GM18519 (cell line): ENCODE measurements at regions not wholly inside any gene's neighbourhood (a gene's known extent, or its start where the extent isn't known, plus 50 kb on each side); places are given as distances from the start of the nearest gene placed in this dataset.

Experiments used
- ATAC-seq: cut with Tn5 transposase; IDR thresholded peaks from one replicate; pipeline ENCODE4 v1.9.1; 2021; ENCODE audit warnings: mild to moderate bottlenecking, moderate library complexity; ENCODE audit not compliant: unreplicated experiment, low FRiP score

DNA sequence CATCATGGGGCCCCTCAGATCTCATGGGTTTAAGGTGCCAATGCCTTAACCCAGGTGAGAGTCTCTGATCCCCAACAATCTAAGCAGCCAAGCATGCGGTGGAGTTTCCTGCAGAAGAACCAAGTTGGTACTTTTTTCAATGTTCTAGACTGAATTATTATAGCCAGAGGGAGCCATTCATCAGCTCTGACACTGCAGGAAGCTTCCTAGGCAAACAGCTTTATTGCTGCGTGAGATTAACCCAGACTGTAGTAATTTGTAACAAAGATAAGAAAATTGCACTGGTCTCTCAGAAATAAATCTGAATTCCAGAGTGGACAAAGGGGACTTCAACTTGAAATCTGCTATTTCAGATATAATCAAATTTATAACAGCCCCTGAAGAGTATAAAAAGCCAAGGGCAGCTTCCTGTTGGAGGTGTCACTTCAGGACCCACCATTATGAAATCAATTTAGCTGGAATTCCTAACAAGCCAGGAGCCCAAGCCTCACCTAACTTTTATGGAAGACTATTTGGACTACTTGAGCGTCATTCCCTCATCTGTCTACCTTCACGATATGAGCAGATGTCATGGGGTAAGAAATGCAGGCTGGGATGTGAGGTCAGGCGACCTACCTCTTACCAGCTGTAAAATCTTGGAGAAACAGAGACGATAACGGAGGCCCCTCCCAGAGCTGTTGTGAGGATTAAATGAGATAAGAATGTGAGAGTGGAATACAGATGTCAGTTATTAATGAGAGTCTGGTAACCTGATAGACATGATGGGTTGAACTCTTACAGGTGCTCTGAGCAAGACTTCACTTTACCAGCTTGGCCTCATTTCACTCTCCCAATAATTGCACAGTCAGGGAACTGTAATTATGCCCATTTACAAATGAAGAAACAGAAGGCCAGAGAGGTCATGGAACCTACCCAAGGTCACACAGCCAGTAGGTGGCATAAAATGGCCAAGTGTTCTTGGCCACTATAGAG is 135.1 kb downstream of the RRAGC start:
- ATAC-seq: no peak

DNA sequence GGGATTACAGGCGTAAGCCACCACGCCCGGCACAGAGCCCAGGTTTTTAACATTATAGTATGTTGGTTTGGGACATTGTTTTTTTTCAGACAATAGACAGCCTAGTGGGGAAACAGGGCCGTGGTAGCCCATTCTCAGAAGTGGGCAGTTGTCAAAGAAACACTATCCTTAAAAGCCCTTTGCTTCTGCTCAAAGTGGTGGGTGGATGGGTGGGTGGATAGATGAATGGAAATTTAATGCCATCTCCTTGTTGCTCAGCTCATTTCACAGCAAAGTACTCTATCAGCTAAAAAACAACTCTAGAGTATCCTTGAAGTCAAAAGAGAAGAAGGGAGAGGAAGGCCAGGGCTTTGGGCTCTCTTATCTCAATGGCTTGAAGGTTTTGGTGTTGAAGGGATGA is 137.8 kb downstream of the RRAGC start:
- no peak for ATAC-seq

DNA sequence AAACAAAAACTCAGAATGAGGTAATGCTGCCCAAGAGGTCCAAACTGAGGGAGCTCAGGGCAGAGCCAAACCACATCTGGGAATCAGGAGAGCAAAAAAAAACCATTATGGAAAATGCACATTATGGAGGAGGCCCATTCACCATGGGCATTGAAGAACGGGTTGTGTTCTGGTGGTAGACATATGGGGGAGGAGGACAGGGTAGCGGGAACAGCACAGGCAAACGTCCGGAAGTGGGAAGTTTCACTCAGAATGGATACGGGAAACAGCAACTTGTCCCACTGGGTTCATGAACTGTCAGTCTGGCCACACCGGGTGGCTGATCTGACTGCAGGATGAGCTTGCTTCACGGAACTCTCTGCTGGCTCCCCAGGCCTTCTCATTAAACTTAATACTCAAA is 139.7 kb downstream of the RRAGC start:
- no peak for ATAC-seq

DNA sequence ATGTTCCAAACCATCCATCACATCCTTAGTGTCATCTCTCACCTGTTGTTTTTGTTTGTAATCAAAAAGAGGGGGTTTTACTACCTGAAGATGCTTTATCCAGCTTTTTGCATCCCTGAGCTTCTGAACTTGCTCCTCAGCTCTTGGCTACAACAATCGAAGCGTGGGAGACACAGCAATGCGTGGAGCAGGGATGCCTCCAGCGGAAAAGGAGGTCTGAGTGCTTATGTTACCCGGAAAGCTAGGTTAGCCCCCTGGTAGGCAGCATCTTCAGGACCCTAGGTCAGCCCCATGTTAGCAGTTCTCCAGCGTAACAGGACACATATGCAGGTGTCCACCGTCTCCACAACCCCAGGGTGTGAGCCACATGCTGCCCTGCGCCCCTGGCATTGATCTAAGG is 141.5 kb downstream of the RRAGC start:
- no peak for ATAC-seq

DNA sequence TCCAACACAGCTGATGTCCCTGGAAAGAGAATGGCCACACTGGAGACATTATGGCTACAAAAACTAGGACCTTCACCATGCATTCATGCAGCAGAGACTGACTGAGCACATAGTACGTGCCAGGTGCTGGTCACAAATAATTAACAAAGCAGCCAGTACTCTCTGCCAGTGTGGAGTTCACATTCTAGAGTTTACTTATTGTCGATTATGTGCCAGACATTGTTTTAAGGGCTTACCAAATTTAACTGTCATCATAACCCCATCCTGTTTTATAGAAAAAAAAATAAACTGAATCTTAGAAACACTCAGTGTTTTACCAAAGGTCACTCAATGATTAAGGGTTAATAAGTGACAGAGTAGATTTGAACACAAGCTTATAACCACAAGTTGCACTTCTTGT is 143.3 kb downstream of the RRAGC start:
- ATAC-seq: no peak

DNA sequence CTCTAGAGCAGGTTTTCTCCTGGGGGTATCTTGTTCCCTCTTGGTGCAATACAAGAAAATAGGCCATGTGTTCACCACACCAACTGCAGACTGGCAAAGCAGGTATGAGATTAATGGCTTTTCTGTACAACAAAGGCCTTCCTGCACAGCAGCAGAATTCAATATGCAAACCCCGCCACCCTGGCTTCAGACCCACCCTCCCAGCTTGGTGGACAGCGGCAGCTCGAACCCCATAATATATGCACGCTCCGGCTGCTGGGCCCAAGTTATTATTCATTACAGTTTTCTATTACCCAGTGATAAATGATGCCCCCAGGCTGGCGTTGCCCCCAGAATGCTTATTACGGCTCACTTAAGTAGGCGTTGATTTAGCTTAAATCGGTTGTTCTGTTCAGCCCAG is 144.2 kb downstream of the RRAGC start:
- no peak for ATAC-seq

DNA sequence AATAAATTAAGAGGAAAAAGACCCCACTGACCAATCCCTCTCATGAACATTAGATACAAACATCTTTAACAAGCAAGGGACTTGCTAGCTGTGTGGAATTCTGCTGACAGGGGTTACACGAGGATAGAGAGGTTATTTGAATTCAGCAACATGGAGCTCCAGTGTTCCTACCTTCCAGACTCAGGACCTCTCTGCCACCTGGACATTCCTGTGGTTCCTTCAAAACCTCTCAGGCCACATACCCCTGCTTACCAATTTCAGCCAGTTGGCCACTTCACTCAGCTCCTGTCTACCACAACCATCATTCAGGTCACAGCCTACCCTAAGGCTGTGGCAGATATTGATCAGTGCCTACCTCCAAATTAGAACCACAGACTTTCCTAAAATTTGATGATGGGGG is 147.5 kb downstream of the RRAGC start:
- no peak for ATAC-seq

DNA sequence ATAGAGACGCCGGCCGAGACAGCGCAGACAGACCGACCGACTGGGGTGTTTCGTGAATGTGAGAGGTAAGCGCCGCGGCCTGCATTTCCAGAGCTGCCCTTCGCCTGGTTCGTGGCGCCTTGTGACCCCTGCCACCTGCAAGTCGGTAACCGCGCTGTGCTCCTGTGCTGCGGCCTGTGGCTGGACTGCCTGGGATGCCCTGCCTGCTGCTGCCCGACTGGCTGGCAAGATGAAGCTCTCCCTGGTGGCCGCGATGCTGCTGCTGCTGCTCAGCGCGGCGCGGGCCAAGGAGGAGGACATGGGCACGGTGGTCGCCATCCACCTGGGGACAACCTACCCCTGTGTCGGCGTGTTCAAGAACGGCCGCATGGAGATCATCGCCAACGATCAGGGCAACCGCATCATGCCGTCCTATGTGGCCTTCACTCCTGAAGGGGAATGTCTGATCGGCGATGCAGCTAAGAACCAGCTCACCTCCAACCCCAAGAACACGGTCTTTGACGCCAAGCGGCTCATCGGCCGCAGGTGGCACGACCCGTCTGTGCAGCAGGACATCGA is 150.8 kb downstream of the RRAGC start:
- ATAC-seq: no peak

DNA sequence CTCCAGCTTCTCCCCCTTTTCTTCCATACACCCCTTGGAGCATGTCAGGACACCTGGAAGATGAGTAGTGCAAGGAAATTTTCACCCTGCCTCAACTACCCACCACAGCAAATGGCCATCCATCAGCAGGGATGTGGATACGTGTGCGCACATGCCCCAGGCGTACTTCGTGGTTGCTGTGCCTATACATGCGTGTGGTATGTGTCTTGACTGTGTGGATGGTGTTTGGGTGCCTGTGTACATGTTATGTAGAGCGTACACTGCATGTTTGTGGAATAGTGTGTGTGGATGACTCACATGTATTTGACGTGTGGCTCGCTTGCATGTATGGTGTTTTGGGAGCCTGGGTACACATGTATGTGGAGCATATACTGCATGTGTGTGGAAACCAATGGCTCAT is 158.5 kb downstream of the RRAGC start:
- ATAC-seq: no peak

DNA sequence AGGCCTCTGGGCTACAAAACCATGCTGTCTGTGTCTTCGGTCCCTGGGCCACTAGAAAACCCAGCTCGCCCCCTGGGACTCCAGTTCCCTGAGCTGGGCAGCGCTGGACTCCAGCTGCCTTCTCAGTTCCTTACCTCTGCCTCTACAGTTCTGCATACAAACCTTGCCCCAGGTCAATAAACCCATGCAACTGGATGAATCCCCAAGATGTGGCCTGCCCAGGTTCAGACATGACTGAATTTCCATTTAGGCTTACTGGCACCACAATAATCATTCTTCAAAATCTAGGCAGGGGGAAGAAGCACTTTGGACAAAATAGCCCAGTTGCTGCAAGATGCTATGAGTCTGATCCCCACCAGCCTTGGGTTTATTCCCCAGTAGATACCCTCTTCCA is 159.5 kb downstream of the RRAGC start:
- no peak for ATAC-seq

DNA sequence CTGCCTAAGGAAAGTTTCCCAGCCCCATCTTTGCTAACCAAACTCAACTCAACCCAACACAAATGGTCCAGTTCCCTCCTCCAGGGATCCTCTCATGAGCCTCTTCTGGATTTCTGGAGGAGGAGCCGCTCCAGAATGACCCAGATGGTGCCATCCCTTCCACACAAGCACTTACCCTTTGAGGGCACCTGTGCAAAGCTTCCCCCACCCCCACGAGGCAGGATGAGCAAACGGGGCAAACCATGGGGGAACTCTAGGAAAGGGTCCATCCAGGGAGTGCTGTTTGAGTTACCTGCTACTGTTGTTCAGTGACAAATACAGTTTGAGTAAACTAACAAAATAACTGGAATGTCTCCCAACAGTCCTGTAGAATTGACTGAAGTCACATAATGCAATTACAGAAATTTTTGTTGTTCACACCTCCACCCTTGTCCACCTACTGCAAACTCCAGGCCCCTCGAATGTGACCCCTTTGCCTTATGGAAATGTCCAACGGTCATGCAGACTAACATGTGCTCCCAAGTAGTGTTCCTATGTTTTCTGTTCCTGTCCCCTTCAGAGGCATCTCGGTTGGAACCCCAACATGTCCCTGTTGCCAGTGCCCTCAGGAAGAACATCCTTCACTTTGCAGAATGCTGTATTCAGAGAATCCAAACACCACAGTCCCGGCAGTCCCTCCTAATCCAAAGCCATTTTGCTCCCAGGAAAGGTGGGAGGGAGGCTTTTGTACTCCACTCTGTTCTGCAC is 160.1 kb downstream of the RRAGC start:
- ATAC-seq: no peak

DNA sequence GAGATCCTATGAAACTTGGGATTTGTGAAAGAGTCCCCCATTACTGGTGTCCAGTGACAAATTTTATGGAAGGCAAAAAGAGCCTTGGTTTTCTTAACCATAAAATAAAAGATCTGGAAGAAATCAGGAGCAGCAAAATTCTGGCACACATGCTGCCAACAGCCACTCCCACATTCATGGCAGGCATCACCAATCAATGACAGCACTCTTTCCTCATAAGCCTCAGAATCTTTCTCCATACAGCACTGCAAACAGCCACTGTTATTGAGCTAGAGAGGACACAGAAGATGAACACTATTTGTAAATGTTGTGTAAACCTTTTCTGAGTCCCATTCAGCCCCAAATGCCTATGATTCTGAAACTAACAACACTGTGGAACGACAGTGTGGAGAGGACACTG is 162.2 kb downstream of the RRAGC start:
- no peak for ATAC-seq

DNA sequence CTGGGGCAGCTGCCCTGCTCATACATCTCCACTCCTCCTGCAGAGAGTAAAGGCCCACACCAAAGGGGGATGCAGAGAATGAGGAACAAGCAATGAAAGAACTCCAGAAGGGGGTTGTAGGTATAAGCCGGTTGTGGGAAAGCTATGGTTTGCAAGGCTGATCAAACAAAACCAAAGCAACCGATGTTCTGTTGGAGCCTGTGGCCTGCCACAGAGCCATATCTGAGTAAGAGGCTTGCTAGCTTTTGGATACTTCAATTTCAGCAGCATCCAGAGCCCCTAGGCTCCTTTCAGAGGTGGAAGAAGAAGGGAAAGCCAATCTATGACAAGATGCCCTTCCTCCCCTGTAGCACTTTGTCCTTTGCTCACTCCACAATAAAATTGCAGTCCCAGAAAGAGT is 163.2 kb downstream of the RRAGC start:
- no peak for ATAC-seq

DNA sequence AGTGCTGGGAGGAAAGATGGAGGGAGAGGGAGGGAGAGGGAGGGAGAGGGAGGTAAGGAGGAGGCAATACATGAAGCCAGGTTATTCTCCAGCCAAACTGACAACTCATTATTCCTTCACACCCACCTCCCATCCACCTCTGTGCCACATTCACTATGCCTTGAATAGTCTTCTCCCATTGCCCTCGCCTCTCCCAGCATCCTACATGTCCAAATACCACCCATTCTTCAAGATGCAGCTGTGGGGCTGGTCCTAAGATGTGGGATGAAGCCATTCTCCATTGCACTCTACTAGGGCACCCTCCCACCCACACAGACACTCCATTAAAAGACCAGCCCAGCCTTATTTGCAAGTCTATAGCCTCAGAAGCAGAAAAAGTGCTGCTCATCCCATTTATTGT is 165.8 kb downstream of the RRAGC start:
- ATAC-seq: no peak

DNA sequence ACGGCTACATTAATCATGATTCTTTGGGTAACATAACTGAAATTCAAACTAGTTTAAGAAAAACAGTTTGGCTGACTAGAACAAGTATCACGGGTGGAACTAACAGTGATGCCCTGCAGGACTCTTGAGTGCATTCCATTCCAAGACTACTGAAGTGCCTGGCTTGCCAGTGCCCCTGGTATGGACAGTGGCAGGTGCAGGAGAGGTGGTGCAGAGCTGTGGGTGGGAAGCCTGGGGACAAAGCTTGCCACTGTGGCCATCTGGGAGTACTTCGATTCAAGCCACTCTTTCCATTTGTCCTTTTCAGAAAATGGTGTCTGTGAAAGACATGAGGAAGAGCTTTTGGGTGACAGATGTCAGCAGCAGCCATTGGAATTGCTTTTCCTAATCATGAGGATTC is 166.5 kb downstream of the RRAGC start:
- ATAC-seq: no peak

DNA sequence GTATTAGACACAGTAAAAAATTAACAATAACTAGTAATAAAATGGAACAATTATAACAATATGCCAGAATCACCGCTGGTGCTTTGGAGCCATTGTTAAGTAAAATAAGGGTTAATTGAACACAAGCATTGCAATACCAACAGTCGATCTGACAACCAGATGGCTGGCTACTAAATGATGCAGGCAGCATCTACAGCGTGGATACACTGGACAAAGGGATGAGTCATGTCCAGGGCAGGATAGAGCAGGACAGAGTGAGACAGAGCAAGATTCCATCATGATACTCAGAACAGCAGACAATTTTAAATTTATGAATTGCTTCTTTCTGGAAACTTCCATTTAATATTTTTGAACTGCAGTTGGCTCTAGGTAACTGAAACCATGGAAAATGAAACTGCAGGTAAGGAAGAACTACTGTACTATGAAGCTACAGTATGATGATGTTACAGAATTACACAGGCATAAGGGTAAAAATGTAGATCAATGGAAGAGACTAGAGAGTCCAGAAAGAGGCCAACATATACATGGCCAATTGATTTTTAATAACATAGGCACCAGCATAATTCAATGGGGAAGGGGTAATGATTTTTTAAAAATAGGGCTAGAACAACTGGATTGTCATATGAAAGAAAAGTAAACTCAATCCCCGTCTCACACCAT is 168.7 kb downstream of the RRAGC start:
- ATAC-seq: no peak

DNA sequence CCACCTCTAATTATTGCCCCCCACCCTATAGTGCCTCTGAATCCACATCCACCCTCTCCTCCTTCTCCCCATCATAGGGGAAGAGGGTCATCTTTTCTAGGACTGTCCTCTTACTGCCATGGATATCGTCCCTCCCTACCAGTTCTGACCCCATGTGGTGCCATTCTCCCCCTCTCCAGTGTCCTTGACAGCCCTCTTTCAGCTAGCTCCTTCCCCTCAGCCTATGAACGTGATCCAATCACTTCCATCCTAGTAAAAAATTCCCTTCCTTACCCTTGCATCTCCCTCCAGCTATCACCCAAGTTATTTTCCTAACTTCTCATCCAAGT is 172.7 kb downstream of the RRAGC start:
- ATAC-seq: no peak

DNA sequence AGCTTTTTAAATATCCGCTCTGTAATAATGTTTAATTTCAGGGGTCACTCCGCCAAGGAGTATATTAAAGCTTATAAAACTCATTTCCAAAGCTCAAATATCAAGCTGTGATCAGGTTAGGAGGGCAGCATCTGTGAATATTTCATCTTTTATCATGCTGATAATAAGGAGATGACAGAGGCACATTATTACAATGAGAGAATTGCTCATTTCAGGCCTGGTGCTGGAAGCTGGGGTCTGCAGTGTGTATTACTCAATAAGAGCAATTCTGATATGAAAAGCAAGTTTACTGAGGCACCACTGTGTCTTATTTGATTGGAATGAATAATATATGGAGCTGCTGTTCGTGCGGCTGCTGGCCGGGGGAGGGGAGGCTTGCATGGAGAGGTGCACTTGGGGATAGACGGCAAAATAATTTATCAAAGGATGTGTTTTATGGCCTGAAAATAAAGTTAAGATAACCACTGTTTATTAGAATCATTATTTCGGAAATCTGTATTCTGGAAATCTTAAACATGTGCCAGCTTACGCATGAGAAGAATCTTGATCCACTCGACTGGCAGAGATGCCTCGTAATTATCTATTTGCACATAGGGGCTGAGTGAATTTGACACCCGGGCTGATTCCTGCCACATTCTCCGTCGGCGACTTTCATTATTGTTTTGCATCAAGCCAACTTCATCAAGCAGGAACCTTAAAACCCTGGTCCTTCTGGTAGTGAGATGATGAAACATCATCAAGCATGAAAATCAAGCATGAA is 173.2 kb downstream of the RRAGC start:
- ATAC-seq: no peak

DNA sequence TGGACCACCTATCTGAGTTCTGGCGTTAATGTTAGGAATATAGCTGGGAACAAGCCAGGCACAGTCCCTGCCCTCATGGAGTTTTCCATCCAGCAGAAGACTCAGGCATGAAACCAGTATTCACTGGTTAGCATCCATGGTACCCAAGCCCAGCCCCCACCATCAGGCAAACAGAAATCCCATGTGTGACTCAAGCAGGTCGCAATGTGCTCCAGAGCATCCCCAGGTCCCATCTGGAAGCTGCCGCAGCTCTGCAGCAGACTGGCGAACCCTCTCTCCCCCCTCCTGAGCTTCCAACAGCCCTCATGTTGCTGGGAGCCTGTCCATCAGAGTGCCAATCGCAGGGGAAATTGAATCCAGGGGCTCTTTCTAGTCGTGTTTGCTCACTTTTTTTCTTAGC is 174.2 kb downstream of the RRAGC start:
- ATAC-seq: no peak

DNA sequence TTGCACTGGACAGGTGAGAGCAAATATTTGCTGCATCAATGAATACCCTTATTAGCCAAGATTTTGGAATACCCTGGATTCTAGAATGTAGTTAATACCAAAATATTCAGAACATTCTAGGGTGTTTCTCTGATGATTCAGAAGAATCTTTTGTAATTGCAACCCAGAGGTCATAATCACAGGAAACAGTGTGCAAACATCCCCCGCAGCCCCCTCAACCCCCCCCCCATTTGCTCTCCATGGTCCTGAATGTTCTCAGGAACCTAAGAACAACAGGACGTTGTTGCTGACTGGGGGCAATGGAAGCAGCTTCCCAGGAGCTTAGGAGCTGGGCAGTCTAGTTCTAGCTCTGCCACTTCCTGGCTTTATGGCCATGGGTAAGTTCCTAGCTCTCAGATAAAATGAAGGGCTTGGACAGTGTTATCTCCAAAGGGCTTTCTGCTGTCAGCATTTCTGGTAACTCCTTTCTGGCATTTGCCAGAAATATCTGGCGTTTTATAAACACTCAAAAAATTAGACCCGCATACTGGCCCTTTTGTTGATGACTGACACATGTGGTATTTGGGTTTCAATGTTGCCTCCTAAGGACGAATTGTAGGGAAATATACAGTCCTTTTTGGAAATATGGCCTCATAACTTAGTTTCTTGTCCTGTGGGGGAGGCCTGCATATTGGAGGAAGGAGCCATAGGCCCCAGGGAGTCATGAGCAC is 178.6 kb downstream of the RRAGC start:
- ATAC-seq: no peak
